Inferior parietal cortex (tissue), 1 donor: ENCODE measurements at regions not wholly inside any gene's neighbourhood (a gene's known extent, or its start where the extent isn't known, plus 50 kb on each side); places are given as distances from the start of the nearest gene placed in this dataset.
"Not testable (repeated sequence)": the region's sequence is repeated elsewhere in the genome, so short reads cannot be mapped to it uniquely, and the experiment has no call there.

Experiments
- DNase-seq: peaks from one replicate; pipeline ENCODE4 v3.0.0-alpha.2; 2016; ENCODE audit errors: extremely low spot score

- no peak for DNase-seq
These were observed 60.2 kb upstream of the ABHD2 start for GRCh38 chr15:89028036-89028435.

DNA sequence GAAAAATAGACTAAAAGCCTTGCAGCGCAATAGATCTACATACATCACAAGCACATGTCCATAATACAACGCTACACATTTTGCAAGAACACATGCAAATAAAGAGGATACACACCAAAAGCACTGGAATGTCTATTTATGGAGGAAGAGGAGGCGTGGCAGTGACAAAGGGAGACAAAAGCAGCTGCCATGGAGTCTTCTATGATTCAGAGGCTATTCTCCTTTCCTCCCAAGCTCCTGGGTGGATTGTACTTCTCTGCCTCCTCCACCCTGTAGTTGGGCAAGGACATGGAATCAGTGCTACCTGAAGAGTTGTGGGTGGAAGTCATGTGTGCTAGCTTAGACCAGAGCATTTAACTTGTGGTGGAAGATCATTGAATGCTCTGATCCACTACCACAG lies 57.9 kb upstream of the ABHD2 start:
- no peak for DNase-seq

DNA sequence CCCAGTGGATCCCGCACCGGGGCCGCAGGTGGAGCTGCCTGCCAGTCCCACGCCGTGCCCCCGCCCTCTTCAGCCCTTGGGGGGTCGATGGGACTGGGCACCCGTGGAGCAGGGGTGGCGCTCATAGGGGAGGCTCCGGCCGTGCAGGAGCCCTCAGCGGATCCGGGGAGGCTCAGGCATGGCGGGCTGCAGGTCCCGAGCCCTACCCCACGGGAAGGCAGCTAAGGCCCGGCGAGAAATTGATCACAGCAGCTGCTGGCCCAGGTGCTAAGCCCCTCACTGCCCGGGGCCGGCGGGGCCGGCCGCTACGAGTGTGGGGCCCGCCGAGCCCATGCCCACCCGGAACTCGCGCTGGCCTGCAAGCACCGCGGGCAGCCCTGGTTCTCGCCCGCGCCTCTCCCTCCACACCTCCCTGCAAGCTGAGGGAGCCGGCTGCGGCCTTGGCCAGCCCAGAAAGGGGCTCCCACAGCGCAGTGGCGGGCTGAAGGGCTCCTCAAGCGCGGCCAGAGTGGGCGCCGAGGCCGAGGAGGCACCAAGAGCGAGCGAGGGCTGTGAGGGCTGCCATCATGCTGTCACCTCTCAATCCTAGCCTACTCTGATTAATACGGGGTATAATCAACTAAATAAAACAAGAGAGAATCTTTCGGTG lies 56.5 kb upstream of the ABHD2 start:
- DNase-seq = not testable (repeated sequence)

DNA sequence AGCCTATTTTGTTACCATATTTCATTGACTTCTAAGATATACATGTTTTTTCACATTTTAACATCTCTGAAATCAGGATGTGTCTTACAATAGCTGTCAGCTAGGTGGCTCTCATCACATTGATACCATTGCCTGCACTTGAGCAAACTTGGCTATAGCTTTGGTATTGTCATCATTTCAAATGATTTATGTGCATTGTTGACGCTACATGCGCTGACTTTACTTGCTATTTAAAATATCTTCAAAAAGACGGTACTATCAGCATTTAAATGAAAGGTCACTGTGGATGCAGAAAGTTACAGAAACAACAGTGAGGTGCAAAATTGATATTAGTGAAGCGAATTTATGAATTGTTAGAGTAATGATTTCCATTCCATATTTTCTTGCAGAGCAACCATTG lies 54.0 kb upstream of the ABHD2 start:
- no peak for DNase-seq

- no peak for DNase-seq
These were observed 53.1 kb upstream of the ABHD2 start for GRCh38 chr15:89035150-89035549.

DNA sequence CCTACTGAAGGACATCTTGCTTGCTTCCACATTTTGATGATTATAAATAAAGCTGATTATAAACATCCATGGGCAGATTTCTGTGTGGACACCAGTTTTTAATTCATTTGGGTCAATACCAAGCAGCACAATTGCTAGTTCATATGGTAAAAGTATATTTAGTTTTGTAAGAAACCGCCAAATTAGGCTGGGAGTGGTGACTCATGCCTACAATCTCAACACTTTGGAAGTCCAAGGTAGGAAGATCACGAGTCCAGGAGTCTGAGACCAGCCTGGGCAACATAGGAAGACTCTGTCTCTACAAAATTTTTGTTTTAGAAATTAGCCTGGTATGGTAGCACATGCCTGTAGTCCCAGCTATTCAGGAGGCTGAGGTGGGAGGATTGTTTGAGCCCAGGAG lies 52.6 kb upstream of the ABHD2 start:
- DNase-seq = no peak

GRCh38 chr15:89038146-89038545 lies 50.1 kb upstream of the ABHD2 start:
- DNase-seq = no peak
